Peyer's patch (tissue), 4 donors: ENCODE measurements at regions not wholly inside any gene's neighbourhood (a gene's known extent, or its start where the extent isn't known, plus 50 kb on each side); places are given as distances from the start of the nearest gene placed in this dataset.

Experiments
- CTCF ChIP-seq, 6 experiments: fragments of 450-650 bp in 4 of 6; fragments of 200-600 bp in 2 of 6; sonication (generic) in 1 of 6; IDR thresholded peaks; one replicate each; pipeline ENCODE4 v1.5.1; 2017 to 2019; ENCODE audit warnings: antibody characterized with exemption in 6 of 6, mild to moderate bottlenecking in 3 of 6, moderate library complexity in 1 of 6
- POLR2A ChIP-seq, 2 donors: fragments of 450-650 bp; IDR thresholded peaks; one replicate each; pipeline ENCODE4 v1.5.1; 2017; ENCODE audit warnings: antibody characterized with exemption in 2 of 2, mild to moderate bottlenecking in 2 of 2, moderate library complexity in 2 of 2

GRCh38 chr2:217031445-217031844 is 171.6 kb upstream of the TNP1 start:
- TF ChIP-seq CTCF (IDR thresholded peaks at IDR 0.05) (no peak), POLR2A (IDR thresholded peaks at IDR 0.05) (no peak)
